Activated CD4-positive, alpha-beta T cell treated with anti-CD3 and anti-CD28 coated beads for 4 hours (primary cell): ENCODE measurements at regions not wholly inside any gene's neighbourhood (a gene's known extent, or its start where the extent isn't known, plus 50 kb on each side); places are given as distances from the start of the nearest gene placed in this dataset.
"Not testable (repeated sequence)": the region's sequence is repeated elsewhere in the genome, so short reads cannot be mapped to it uniquely, and the experiment has no call there.

Source experiments
- DNase-seq, 2 donors: peaks; one replicate each; pipeline ENCODE4 v3.0.0-alpha.2; 2020

- DNase-seq: peak; percentile 14 to 23
Measured at GRCh38 chrX:124239324-124239723, 93.1 kb upstream of the TEX13D start.

GRCh38 chrX:124239911-124240310 lies 92.5 kb upstream of the TEX13D start:
- DNase-seq: peak; percentile 42 to 61

GRCh38 chrX:124240422-124240821 lies 92.0 kb upstream of the TEX13D start:
- DNase-seq: no peak

GRCh38 chrX:124242131-124242530 lies 90.3 kb upstream of the TEX13D start:
- DNase-seq: no peak

GRCh38 chrX:124249345-124249744 lies 83.1 kb upstream of the TEX13D start:
- DNase-seq: no peak

GRCh38 chrX:124250835-124251437 lies 81.5 kb upstream of the TEX13D start:
- no peak for DNase-seq

GRCh38 chrX:124254611-124255010 lies 77.8 kb upstream of the TEX13D start:
- no peak for DNase-seq

- DNase-seq: no peak
Measured at GRCh38 chrX:124256216-124256615, 76.2 kb upstream of the TEX13D start.

- no peak for DNase-seq
Measured at GRCh38 chrX:124256629-124257380, 75.7 kb upstream of the TEX13D start.

GRCh38 chrX:124257924-124258702 lies 74.3 kb upstream of the TEX13D start:
- peak in 1 of 2 donors; percentile 7 for DNase-seq

GRCh38 chrX:124260845-124261244 lies 71.6 kb upstream of the TEX13D start:
- no peak for DNase-seq

- no peak for DNase-seq
Measured at GRCh38 chrX:124263743-124264142, 68.7 kb upstream of the TEX13D start.

- no peak for DNase-seq
Measured at GRCh38 chrX:124268099-124268498, 64.4 kb upstream of the TEX13D start.

GRCh38 chrX:124269881-124270280 lies 62.6 kb upstream of the TEX13D start:
- no peak for DNase-seq

GRCh38 chrX:124271599-124271998 lies 60.9 kb upstream of the TEX13D start:
- not testable (repeated sequence) for DNase-seq

- DNase-seq: no peak
Measured at GRCh38 chrX:124272370-124272982, 60.0 kb upstream of the TEX13D start.

- no peak for DNase-seq
Measured at GRCh38 chrX:124274438-124275181, 57.9 kb upstream of the TEX13D start.

GRCh38 chrX:124275182-124275894 lies 57.1 kb upstream of the TEX13D start:
- DNase-seq: no peak

GRCh38 chrX:124280294-124280902 lies 52.1 kb upstream of the TEX13D start:
- DNase-seq: no peak

- DNase-seq: no peak
Measured at GRCh38 chrX:124282580-124282979, 49.9 kb upstream of the TEX13D start.
